ENCODE measurements at regions not wholly inside any gene's neighbourhood (a gene's known extent, or its start where the extent isn't known, plus 50 kb on each side); places are given as distances from the start of the nearest gene placed in this dataset.

GRCh38 chr4:52511825-52512224, 147.3 kb downstream of the USP46 start:
- no peak for TF ChIP-seq CTCF (IDR thresholded peaks at IDR 0.05)
- no peak for TF ChIP-seq POLR2AphosphoS5 (IDR thresholded peaks at IDR 0.05)

All from suprapubic skin (tissue), 3 donors.